ENCODE measurements at regions not wholly inside any gene's neighbourhood (a gene's known extent, or its start where the extent isn't known, plus 50 kb on each side); places are given as distances from the start of the nearest gene placed in this dataset.

DNA sequence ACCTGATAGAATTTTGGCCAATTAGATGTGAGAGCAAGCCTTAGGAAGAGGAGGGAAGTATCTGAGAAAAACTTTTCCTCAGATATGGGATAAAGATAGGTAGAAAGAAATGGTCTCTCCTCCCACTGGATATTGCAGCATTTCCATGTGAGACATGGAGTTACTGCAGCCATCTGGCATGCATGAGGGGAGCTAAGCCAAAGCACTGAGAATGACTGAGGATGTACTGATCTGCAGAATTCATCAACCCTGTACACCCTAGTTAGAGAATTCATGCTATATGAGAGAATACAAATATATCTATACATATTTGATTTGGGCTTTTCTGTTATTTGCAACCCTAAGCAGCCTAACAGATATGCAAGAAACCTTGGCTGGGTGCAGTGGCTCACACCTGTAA, 52.5 kb upstream of the RPL34 start:
- Histone ChIP-seq H3K27ac (no peak overlapping the region), H3K4me3 (no peak overlapping the region), H3K4me1 (no peaks in the 10 kb centered on the region), H3K36me3 (no peaks in the 10 kb centered on the region), H3K27me3 (no peaks in the 10 kb centered on the region), H3K9me3 (no peaks in the 10 kb centered on the region)
- no peak for DNase-seq
- FAIRE-seq = no peak
- no peak for ATAC-seq
- intact Hi-C loops (cut with DNase I) = loop anchor here in 1 of 3 donors (10.0 kb wide), 2 partner anchors 503 to 543 kb away; no protein-coding TSS in a partner anchor
- no peak for TF ChIP-seq CTCF (IDR thresholded peaks at IDR 0.05)

- Histone ChIP-seq H3K9me3 (no peaks in the 10 kb centered on the region), H3K36me3 (no peaks in the 10 kb centered on the region), H3K27me3 (no peaks in the 10 kb centered on the region), H3K4me1 (no peaks in the 10 kb centered on the region), H3K27ac (no peak overlapping the region), H3K4me3 (no peak overlapping the region)
- TF ChIP-seq CTCF (IDR thresholded peaks at IDR 0.05) = no peak
- ATAC-seq (no peak), FAIRE-seq (no peak), DNase-seq (no peak)
- 41 to 53% methylated on average over 3 of the region's 3 CpGs for WGBS, 2 donors
- intact Hi-C loops (cut with DNase I) = loop anchor here in 1 of 3 donors (10.0 kb wide), 2 partner anchors 496 to 536 kb away; no protein-coding TSS in a partner anchor
These were observed 59.3 kb upstream of the RPL34 start for GRCh38 chr4:108561116-108561515.

DNA sequence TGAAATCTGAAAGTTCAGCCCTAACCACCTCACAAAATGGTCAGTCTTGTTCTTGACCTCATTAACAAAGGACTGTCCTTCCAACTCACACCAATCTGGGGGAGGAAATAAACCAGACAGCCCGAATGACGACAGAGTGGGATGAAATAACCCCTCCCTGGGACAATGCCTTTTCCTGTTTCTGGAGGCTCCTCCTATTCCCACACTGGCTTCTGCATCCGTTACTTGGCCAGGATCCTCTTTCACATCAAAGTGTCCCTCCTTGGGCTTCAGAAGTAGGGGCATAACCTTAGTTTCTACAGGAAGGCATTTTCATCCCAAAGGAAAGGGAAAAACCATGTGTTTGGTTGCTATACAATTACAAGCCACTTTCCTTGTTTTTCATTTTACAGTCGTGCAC, 59.8 kb upstream of the RPL34 start:
- Histone ChIP-seq H3K36me3 (no peaks in the 10 kb centered on the region), H3K4me1 (no peaks in the 10 kb centered on the region), H3K27me3 (no peaks in the 10 kb centered on the region), H3K9me3 (no peaks in the 10 kb centered on the region), H3K4me3 (no peak overlapping the region), H3K27ac (no peak overlapping the region)
- TF ChIP-seq CTCF (IDR thresholded peaks at IDR 0.05) = no peak
- WGBS, 2 donors = 70 to 73% methylated on average over 4 of the region's 4 CpGs
- DNase-seq (no peak), FAIRE-seq (no peak), ATAC-seq (peak in 2 of 4 donors; percentile 27 to 39)
- intact Hi-C loops (cut with DNase I) = loop anchor here in 1 of 3 donors (10.0 kb wide), 2 partner anchors 496 to 536 kb away; no protein-coding TSS in a partner anchor

- no peaks in the 10 kb centered on the region for H3K4me1 ChIP-seq
- WGBS, 2 donors = 52 to 60% methylated on average over 3 of the region's 3 CpGs
- no peaks in the 10 kb centered on the region for H3K9me3 ChIP-seq
- intact Hi-C loops (cut with DNase I) = loop anchor here in 1 of 3 donors (10.0 kb wide), 2 partner anchors 495 to 535 kb away; no protein-coding TSS in a partner anchor
- no peak overlapping the region for H3K4me3 ChIP-seq
- no peaks in the 10 kb centered on the region for H3K36me3 ChIP-seq
- ATAC-seq (no peak), FAIRE-seq (no peak), DNase-seq (no peak)
- TF ChIP-seq CTCF (IDR thresholded peaks at IDR 0.05) = no peak
- no peaks in the 10 kb centered on the region for H3K27me3 ChIP-seq
- no peak overlapping the region for H3K27ac ChIP-seq
These were observed 60.5 kb upstream of the RPL34 start for GRCh38 chr4:108559911-108560310.

DNA sequence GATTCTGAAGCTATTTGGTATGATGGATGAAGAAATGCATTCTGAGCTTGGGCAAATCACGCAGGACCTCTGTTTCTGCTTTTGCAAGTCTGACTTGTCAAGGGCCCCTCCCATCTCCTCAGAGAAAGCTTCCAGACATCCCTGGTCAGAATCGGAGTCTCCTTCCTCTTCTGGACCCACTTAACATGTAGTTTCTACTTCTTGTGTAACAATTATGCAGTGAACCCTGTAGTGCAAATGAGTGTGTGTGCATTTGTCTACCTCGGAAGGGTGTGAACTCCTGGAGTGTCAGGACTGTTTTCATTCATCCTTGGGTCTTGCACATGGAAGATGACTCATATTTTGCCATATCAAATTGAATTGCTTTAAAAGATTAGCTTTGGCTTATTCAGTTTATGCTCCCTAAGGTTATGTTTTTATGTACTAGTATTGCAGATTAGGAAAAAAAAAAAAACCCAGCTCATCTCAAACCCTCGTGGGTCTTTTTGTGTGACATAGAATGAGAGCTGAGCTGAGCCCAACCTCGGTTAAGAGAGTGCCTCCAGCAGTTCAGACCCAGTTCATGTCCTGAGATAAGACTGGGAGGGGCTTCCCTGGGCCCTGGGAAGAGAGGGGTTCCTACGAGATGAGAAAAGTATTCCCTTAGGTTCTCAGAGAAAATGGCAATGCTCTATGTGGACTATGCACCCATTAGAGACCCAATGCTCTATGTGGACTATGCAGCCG, 61.1 kb upstream of the RPL34 start:
- DNase-seq (no peak), ATAC-seq (no peak), FAIRE-seq (no peak)
- no peaks in the 10 kb centered on the region for H3K36me3 ChIP-seq
- WGBS, 2 donors = 56% methylated on average over 7 of the region's 7 CpGs
- H3K27me3 ChIP-seq = no peaks in the 10 kb centered on the region
- intact Hi-C loops (cut with DNase I) = no loop called here
- TF ChIP-seq CTCF (IDR thresholded peaks at IDR 0.05) = no peak
- no peak overlapping the region for H3K27ac ChIP-seq
- no peak overlapping the region for H3K4me3 ChIP-seq
- H3K9me3 ChIP-seq = no peaks in the 10 kb centered on the region
- H3K4me1 ChIP-seq = no peaks in the 10 kb centered on the region
